GM23338 (cell line): ENCODE measurements at regions not wholly inside any gene's neighbourhood (a gene's known extent, or its start where the extent isn't known, plus 50 kb on each side); places are given as distances from the start of the nearest gene placed in this dataset.
A peak's percentile ranks its signal among the peaks of the same experiment; 100 is the strongest.

ENCODE experiments used
- ATAC-seq: fragments of 200-7000 bp; cut with Tn5 transposase; 3 replicates; pipeline ENCODE4 v1.9.1; 2020
- DNase-seq: peaks from one replicate; pipeline ENCODE4 v3.0.0-alpha.2; 2015; ENCODE audit warnings: low spot score
- H2AFZ ChIP-seq: fragments of 200-600 bp; sonication (generic); 2 replicates; pipeline ENCODE4 v1.8.0; 2016; ENCODE audit warnings: antibody characterized with exemption, mild to moderate bottlenecking, moderate library complexity
- H3F3A ChIP-seq: fragments of 200-600 bp; sonication (generic); replicated peaks from 2 replicates; pipeline ENCODE4 v1.8.0; 2017; ENCODE audit warnings: antibody characterized with exemption, mixed run types, low read depth
- H3K27ac ChIP-seq: fragments of 200-600 bp; sonication (generic); 2 replicates; pipeline ENCODE4 v1.6.1; 2016; ENCODE audit warnings: low read depth
- H3K27me3 ChIP-seq: fragments of 200-600 bp; sonication (generic); 2 replicates; pipeline ENCODE4 v1.8.0; 2016; ENCODE audit warnings: mild to moderate bottlenecking, mixed run types, moderate library complexity; ENCODE audit not compliant: insufficient read depth
- H3K36me3 ChIP-seq: fragments of 200-600 bp; sonication (generic); 2 replicates; pipeline ENCODE4 v1.8.0; 2016; ENCODE audit warnings: mild to moderate bottlenecking; ENCODE audit not compliant: insufficient read depth
- H3K4me1 ChIP-seq: fragments of 200-600 bp; sonication (generic); 2 replicates; pipeline ENCODE4 v1.8.0; 2016; ENCODE audit warnings: mild to moderate bottlenecking, moderate library complexity; ENCODE audit not compliant: insufficient read depth
- H3K4me2 ChIP-seq: fragments of 200-600 bp; sonication (generic); 2 replicates; pipeline ENCODE4 v1.7.1; 2017; ENCODE audit warnings: mixed run types
- H3K4me3 ChIP-seq: fragments of 200-600 bp; sonication (generic); 2 replicates; pipeline ENCODE4 v1.6.1; 2016; ENCODE audit warnings: mixed run types
- H3K79me2 ChIP-seq: fragments of 200-600 bp; sonication (generic); replicated peaks from 2 replicates; pipeline ENCODE4 v1.8.0; 2017; ENCODE audit warnings: mild to moderate bottlenecking; ENCODE audit not compliant: insufficient read depth
- H3K9me2 ChIP-seq: fragments of 200-600 bp; sonication (generic); 2 replicates; pipeline ENCODE4 v1.8.0; 2017; ENCODE audit not compliant: insufficient read depth
- H4K20me1 ChIP-seq: fragments of 200-600 bp; sonication (generic); replicated peaks from 2 replicates; pipeline ENCODE4 v1.8.0; 2017; ENCODE audit warnings: mild to moderate bottlenecking; ENCODE audit not compliant: insufficient read depth
- H3K27ac Mint-ChIP-seq: 2 replicates; pipeline ENCODE4 v1.8.0; 2020; ENCODE audit warnings: inconsistent platforms, mild to moderate bottlenecking, moderate library complexity, mixed read lengths
- H3K27me3 Mint-ChIP-seq: 3 replicates; pipeline ENCODE4 v1.8.0; 2022; ENCODE audit warnings: low read depth, mild to moderate bottlenecking, moderate library complexity, mixed read lengths, inconsistent platforms; ENCODE audit not compliant: insufficient read depth, poor library complexity
- H3K36me3 Mint-ChIP-seq: 3 replicates; pipeline ENCODE4 v1.8.0; 2021; ENCODE audit warnings: low read depth, mild to moderate bottlenecking, inconsistent platforms, moderate library complexity, mixed read lengths
- H3K4me1 Mint-ChIP-seq: 3 replicates; pipeline ENCODE4 v1.8.0; 2020; ENCODE audit warnings: mild to moderate bottlenecking, inconsistent platforms, mixed read lengths
- H3K4me3 Mint-ChIP-seq: 3 replicates; pipeline ENCODE4 v1.8.0; 2021; ENCODE audit warnings: moderate library complexity, mild to moderate bottlenecking, inconsistent platforms, mixed read lengths
- H3K9me3 Mint-ChIP-seq: 3 replicates; pipeline ENCODE4 v1.8.0; 2020; ENCODE audit warnings: moderate library complexity, mild to moderate bottlenecking, inconsistent platforms, mixed read lengths
- EZH2 ChIP-seq: fragments of 200-600 bp; sonication (generic); IDR thresholded peaks from one replicate; pipeline ENCODE4 v1.8.0; 2017; ENCODE audit warnings: antibody characterized with exemption, mild to moderate bottlenecking, low read depth; ENCODE audit not compliant: unreplicated experiment
- POLR2AphosphoS5 ChIP-seq: IDR thresholded peaks from 2 replicates; pipeline ENCODE4 v1.6.1; 2016; ENCODE audit warnings: antibody characterized with exemption, low read depth
- ZNF114 ChIP-seq: fragments of 250-450 bp; sonication (Bioruptor Pico); IDR thresholded peaks from 2 replicates; pipeline ENCODE4 v1.5.0; 2020; ENCODE audit warnings: mild to moderate bottlenecking, moderate library complexity
- ZNF331 ChIP-seq: fragments of 250-450 bp; sonication (Bioruptor Pico); IDR thresholded peaks from 2 replicates; pipeline ENCODE4 v1.5.0; 2020; ENCODE audit warnings: low read depth, mild to moderate bottlenecking, moderate library complexity
- TF ChIP-seq, protein P1 (sequence below), 2 experiments: fragments of 200-600 bp in 1 of 2; sonication (generic) in 1 of 2; conservative IDR thresholded peaks; 2 replicates each; pipeline versions ENCODE4 v1.5.1 to v1.6.1; 2016 to 2017; ENCODE audit warnings: antibody characterized with exemption in 2 of 2, low read depth in 2 of 2, mild to moderate bottlenecking in 2 of 2, moderate library complexity in 1 of 2
- TF ChIP-seq, protein P2 (sequence below): IDR thresholded peaks from one replicate; pipeline ENCODE4 v1.6.1; 2018; ENCODE audit warnings: antibody characterized with exemption; ENCODE audit not compliant: unreplicated experiment

DNA sequence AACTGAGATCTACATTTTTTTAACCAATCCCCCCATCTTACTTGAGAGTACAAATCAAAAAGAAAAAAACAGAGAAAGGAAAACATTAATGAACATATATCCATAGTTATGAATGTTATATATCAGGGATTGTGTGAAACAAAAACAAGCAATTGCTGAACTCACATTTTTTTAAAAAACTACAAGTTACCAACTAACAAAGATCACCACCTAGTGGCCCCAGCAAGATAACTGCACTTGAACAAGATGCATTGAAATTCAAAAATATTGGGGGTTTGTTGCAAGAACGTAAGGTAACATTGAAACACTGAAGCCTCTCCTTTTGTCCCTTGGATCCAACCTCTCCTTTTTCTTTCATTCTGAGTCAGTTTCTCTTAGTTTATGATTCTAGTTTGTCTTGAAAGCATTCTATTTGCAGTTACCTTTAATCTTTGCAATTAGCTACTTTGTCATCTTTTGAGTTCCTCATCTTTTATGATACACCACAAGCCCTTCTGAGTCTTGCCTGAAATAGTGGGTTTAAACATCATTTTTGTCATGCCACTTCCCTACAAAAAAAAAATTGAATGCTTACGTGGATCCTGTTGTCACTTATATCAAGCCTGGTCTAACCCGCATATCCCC lies 87.3 kb upstream of the TES start:
- no peaks in the 10 kb centered on the region for H3K9me2 ChIP-seq
- ATAC-seq (no peak), DNase-seq (peak; percentile 77)
- no peak overlapping the region for H2AFZ ChIP-seq
- H3K36me3 ChIP-seq = no peaks in the 10 kb centered on the region
- Mint-ChIP-seq H3K9me3 (peaks cover 5% of the 10 kb centered on the region; the same call in 1 of the 3 replicates), H3K36me3 (peaks cover under 1% of the 10 kb centered on the region; the same call in 1 of the 3 replicates), H3K27me3 (no peaks in the 10 kb centered on the region), H3K4me3 (no peak overlapping the region), H3K27ac (no peak overlapping the region), H3K4me1 (0 out of 3 replicates have a peak, but pooled peaks cover 3% of the 10 kb centered on the region)
- no peak overlapping the region for H3K4me2 ChIP-seq
- H3F3A ChIP-seq = no peaks in the 10 kb centered on the region
- H3K27ac ChIP-seq = no peak overlapping the region
- H3K4me3 ChIP-seq = no peak overlapping the region
- no peaks in the 10 kb centered on the region for H3K4me1 ChIP-seq
- H3K79me2 ChIP-seq = no peaks in the 10 kb centered on the region
- TF ChIP-seq, protein P1, sequence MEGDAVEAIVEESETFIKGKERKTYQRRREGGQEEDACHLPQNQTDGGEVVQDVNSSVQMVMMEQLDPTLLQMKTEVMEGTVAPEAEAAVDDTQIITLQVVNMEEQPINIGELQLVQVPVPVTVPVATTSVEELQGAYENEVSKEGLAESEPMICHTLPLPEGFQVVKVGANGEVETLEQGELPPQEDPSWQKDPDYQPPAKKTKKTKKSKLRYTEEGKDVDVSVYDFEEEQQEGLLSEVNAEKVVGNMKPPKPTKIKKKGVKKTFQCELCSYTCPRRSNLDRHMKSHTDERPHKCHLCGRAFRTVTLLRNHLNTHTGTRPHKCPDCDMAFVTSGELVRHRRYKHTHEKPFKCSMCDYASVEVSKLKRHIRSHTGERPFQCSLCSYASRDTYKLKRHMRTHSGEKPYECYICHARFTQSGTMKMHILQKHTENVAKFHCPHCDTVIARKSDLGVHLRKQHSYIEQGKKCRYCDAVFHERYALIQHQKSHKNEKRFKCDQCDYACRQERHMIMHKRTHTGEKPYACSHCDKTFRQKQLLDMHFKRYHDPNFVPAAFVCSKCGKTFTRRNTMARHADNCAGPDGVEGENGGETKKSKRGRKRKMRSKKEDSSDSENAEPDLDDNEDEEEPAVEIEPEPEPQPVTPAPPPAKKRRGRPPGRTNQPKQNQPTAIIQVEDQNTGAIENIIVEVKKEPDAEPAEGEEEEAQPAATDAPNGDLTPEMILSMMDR (conservative IDR thresholded peaks at IDR 0.05; ENCODE audit: low read depth in 2 of 2) = peak; percentile 69 to 92
- TF ChIP-seq, protein P2, sequence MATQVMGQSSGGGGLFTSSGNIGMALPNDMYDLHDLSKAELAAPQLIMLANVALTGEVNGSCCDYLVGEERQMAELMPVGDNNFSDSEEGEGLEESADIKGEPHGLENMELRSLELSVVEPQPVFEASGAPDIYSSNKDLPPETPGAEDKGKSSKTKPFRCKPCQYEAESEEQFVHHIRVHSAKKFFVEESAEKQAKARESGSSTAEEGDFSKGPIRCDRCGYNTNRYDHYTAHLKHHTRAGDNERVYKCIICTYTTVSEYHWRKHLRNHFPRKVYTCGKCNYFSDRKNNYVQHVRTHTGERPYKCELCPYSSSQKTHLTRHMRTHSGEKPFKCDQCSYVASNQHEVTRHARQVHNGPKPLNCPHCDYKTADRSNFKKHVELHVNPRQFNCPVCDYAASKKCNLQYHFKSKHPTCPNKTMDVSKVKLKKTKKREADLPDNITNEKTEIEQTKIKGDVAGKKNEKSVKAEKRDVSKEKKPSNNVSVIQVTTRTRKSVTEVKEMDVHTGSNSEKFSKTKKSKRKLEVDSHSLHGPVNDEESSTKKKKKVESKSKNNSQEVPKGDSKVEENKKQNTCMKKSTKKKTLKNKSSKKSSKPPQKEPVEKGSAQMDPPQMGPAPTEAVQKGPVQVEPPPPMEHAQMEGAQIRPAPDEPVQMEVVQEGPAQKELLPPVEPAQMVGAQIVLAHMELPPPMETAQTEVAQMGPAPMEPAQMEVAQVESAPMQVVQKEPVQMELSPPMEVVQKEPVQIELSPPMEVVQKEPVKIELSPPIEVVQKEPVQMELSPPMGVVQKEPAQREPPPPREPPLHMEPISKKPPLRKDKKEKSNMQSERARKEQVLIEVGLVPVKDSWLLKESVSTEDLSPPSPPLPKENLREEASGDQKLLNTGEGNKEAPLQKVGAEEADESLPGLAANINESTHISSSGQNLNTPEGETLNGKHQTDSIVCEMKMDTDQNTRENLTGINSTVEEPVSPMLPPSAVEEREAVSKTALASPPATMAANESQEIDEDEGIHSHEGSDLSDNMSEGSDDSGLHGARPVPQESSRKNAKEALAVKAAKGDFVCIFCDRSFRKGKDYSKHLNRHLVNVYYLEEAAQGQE = no peak
- TF ChIP-seq ZNF331 (CRISPR knock-in tag) (no peak), EZH2 (no peak)
- no peaks in the 10 kb centered on the region for H4K20me1 ChIP-seq
- H3K27me3 ChIP-seq = no peaks in the 10 kb centered on the region

DNA sequence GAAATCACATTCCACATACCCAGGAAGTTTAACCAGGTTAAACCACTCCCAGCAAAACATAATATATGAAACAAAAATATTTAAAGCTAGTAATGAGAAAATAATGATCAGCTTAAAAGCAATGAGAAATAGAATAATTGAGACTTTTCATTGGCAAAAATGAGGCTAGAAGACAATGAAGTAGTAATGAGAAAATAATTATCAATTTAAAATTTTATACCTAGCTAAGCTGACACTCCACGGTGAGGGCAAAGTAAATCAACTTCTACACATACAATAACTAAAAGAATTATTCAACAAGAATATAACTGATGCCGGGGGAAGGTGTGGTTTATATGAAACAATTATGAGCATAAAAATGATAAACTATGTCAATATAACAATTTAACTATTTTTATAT lies 82.2 kb upstream of the TES start:
- no peaks in the 10 kb centered on the region for H3K27me3 Mint-ChIP-seq
- Histone ChIP-seq H4K20me1 (no peaks in the 10 kb centered on the region), H3K27ac (no peak overlapping the region), H3K27me3 (no peaks in the 10 kb centered on the region), H2AFZ (no peak overlapping the region), H3K36me3 (no peaks in the 10 kb centered on the region; the same call in 1 of the 2 replicates), H3K4me3 (no peak overlapping the region), H3K79me2 (no peaks in the 10 kb centered on the region), H3K9me2 (no peaks in the 10 kb centered on the region), H3K4me1 (no peaks in the 10 kb centered on the region), H3F3A (no peaks in the 10 kb centered on the region), H3K4me2 (no peak overlapping the region)
- H3K27ac Mint-ChIP-seq = no peak overlapping the region
- ATAC-seq (no peak), DNase-seq (no peak)
- H3K4me1 Mint-ChIP-seq = no peaks in the 10 kb centered on the region
- H3K4me3 Mint-ChIP-seq = no peak overlapping the region
- H3K36me3 Mint-ChIP-seq = peaks cover 6% of the 10 kb centered on the region; the same call in 2 of the 3 replicates
- peaks cover 10% of the 10 kb centered on the region; the same call in 1 of the 3 replicates for H3K9me3 Mint-ChIP-seq
- TF ChIP-seq ZNF331 (CRISPR knock-in tag) (no peak), EZH2 (no peak), POLR2AphosphoS5 (no peak), ZNF114 (CRISPR knock-in tag) (no peak)
